ENCODE measurements at regions not wholly inside any gene's neighbourhood (a gene's known extent, or its start where the extent isn't known, plus 50 kb on each side); places are given as distances from the start of the nearest gene placed in this dataset.

- TF ChIP-seq CERS6 (CRISPR knock-in tag; IDR thresholded peaks at IDR 0.05), result no peak
- 0 out of 2 replicates have a peak, but pooled peaks have one; percentile 42 for TF ChIP-seq ZNF34 (CRISPR knock-in tag; IDR thresholded peaks at IDR 0.05; ENCODE audit: borderline replicate concordance)
- no peak for TF ChIP-seq PAF1 (CRISPR knock-in tag; IDR thresholded peaks at IDR 0.05)
- no peak for TF ChIP-seq ZKSCAN8 (CRISPR knock-in tag; IDR thresholded peaks at IDR 0.05; ENCODE audit: borderline replicate concordance)
- TF ChIP-seq TBX2 (CRISPR knock-in tag; IDR thresholded peaks at IDR 0.05; ENCODE audit: borderline replicate concordance), result peak; percentile 70
- no peak for TF ChIP-seq ZIK1 (CRISPR knock-in tag; IDR thresholded peaks at IDR 0.05; ENCODE audit: borderline replicate concordance, low read depth)
- no peak for TF ChIP-seq NONO (IDR thresholded peaks at IDR 0.05)
- TF ChIP-seq NONO (CRISPR knock-in tag; conservative IDR thresholded peaks at IDR 0.05), result 0 out of 2 replicates have a peak, but pooled peaks have one; percentile 29
- peak; percentile 45 for TF ChIP-seq ARID5B (CRISPR knock-in tag; IDR thresholded peaks at IDR 0.05)
- TF ChIP-seq ZNF225 (CRISPR knock-in tag; IDR thresholded peaks at IDR 0.05), result 0 out of 2 replicates have a peak, but pooled peaks have one; percentile 54
- TF ChIP-seq SOX6 (IDR thresholded peaks at IDR 0.05), result no peak
- peak; percentile 47; the same call in 1 of the 2 replicates for TF ChIP-seq SOX6 (CRISPR knock-in tag; IDR thresholded peaks at IDR 0.05)
- TF ChIP-seq ZNF510 (CRISPR knock-in tag; IDR thresholded peaks at IDR 0.05; ENCODE audit: low read depth), result no peak
- TF ChIP-seq ZBTB42 (CRISPR knock-in tag; IDR thresholded peaks at IDR 0.05), result no peak
- TF ChIP-seq HOXA3 (CRISPR knock-in tag; IDR thresholded peaks at IDR 0.05), result peak; percentile 37
- no peak for TF ChIP-seq ZNF605 (CRISPR knock-in tag; IDR thresholded peaks at IDR 0.05)
- no peak for TF ChIP-seq ZNF790 (CRISPR knock-in tag; IDR thresholded peaks at IDR 0.05; ENCODE audit: borderline replicate concordance)
- TF ChIP-seq ZNF543 (CRISPR knock-in tag; IDR thresholded peaks at IDR 0.05), result no peak
- TF ChIP-seq MYC (CRISPR knock-in tag; IDR thresholded peaks at IDR 0.05; ENCODE audit: borderline replicate concordance), result 0 out of 2 replicates have a peak, but pooled peaks have one; percentile 28
- no peak for TF ChIP-seq ZBTB34 (CRISPR knock-in tag; IDR thresholded peaks at IDR 0.05)
- peak; percentile 42; the same call in 1 of the 2 replicates for TF ChIP-seq ZGPAT (CRISPR knock-in tag; IDR thresholded peaks at IDR 0.05)
- no peak for TF ChIP-seq TMF1 (CRISPR knock-in tag; IDR thresholded peaks at IDR 0.05; ENCODE audit: low read depth)
- TF ChIP-seq DNMT3B (CRISPR knock-in tag; conservative IDR thresholded peaks at IDR 0.05), result no peak
- peak; percentile 68; the same call in 1 of the 2 replicates for TF ChIP-seq ARNTL (CRISPR knock-in tag; IDR thresholded peaks at IDR 0.05)
Observed at GRCh38 chr6:43838276-43839036, 68.4 kb downstream of the VEGFA start (continued).
